Stimulated activated CD4-positive, alpha-beta T cell treated with anti-CD3 and anti-CD28 coated beads, Interleukin-1b, Interleukin-23, amount 100 ng/mL, for 4 hours (primary cell): ENCODE measurements at regions not wholly inside any gene's neighbourhood (a gene's known extent, or its start where the extent isn't known, plus 50 kb on each side); places are given as distances from the start of the nearest gene placed in this dataset.
"Not testable (repeated sequence)": the region's sequence is repeated elsewhere in the genome, so short reads cannot be mapped to it uniquely, and the experiment has no call there.

Experiments
- DNase-seq, 2 donors: peaks; one replicate each; pipeline ENCODE4 v3.0.0-alpha.2; 2020; ENCODE audit warnings: low read depth in 2 of 2

DNA sequence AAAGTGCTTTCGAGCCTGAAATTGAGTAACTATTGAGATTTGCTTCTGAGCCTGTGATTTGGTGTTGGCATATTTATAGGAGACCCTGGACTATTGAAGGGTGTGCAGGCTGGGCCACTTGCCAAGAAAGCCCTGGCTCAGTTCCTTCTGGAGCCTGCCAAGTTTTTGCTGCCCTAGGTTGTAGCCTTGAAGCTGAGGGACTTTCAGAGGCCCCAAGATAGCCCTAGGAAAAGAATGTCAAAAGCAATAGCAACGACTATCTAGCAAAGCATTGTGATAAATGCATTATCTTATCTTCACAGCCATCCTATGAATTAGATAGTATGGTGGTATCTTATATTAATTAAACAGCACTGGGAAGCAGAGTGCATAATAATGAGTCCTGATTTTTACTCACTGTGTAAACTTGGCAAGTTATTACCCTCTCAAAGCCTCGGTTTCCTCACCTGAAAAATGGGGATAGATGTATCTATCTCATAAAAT, 473.7 kb upstream of the PODXL start:
- no peak for DNase-seq

DNA sequence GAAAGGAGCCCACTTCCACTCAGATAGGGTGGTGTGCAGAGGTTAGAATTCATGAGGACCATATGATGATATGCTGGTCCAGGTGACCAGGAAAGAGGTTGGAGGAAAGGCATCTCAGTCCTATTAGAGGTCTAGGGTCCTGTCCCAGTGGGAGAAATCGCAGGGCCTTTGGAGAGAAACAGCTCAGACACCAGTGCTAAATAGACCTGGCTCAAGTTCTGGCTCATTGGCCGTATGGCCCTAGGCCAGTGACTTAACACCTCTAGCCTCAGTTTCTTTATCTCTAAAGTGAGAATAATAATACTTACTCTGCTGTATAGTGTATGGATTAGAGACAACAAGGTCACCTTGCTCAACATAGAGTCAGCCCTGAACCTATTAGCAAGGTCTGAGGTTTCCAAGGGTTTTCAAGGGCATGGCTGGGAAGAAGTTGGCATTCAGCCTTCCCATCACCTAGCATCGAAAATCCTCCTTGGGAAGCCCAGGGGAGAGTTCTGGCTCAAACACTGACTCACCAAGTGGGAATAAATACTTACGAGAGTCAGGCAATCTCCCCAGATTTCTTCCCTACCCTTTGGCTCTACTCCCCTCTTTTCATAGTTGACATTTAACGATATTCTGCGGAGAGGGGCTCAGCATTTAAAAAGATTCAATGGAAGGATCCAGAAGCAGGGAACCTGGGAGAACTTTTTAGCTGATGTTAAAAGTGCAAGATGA, 473.1 kb upstream of the PODXL start:
- DNase-seq, result no peak

GRCh38 chr7:132028144-132028920, 471.9 kb upstream of the PODXL start:
- no peak for DNase-seq

- no peak for DNase-seq
These were observed 467.9 kb upstream of the PODXL start for GRCh38 chr7:132024290-132024689.

GRCh38 chr7:132023466-132023865, 467.0 kb upstream of the PODXL start:
- no peak for DNase-seq

DNA sequence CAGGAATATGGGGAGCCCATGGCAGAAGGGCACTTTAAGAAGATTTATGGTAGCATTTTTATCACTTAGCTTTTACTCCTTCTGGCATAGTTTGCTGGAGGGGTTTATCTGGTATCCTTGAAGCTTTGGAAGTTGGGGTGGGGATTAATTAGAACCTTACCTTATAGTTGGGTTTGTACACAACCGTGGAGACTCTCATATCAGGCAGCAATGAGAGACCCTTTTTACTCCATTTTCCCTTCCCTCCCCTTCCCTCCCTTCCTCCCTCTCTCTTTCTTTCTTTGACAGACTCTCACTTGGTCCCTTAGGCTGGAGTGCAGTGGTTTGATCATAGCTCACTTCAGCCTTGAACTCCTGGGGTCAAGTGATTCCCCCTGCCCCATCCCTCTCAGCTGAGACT, 465.8 kb upstream of the PODXL start:
- no peak for DNase-seq

- DNase-seq, result no peak
These were observed 463.3 kb upstream of the PODXL start for GRCh38 chr7:132019703-132020102.

DNA sequence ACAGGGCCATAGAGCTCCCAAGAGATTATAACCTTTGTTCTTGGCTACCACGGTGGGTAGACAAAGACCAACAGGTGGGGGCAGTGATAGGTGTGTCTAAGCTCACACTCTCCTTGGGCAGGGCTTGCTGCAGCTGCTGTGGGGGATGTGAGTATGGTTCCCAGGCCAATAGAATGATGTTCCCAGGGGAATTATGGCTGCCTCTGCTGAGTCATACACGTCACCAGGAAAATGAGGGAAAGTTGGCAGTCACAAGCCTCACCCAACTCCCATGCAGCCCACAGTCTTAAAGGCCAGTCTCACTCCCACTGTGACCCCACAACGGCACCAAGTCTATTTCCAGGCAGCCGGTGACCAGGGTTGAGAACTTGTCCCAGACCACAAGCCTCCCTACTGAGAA, 453.4 kb upstream of the PODXL start:
- DNase-seq, result no peak

GRCh38 chr7:132004529-132004928, 448.1 kb upstream of the PODXL start:
- no peak for DNase-seq

DNA sequence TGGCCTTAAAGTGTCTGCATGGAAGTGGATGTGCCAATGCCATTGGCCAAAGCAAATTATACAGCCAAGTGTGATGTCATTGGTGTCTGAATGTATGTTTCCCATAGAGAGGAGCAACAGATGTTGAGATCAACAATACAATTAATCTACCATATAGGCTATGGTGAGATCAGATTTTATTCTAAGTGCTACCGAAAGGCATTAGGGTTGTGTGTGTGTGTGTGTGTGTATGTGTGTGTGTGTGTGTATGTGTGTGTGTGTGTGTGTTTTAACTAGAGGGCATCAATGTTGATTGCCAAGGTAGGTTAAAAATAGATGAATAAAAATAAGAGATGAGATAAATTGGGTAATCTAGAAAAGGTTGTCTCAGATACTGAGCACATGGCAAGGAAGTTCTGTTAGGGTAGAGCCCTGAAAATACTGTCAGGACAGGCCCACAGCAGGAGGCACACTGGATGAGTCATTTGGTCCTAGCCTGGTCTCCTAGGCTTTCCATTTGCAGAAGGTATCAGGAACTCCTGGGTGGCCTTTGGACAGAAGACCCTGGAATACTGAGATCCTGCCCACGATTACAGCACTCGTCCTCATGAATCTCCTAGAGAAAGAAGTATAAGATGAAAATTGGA, 446.0 kb upstream of the PODXL start:
- DNase-seq, result no peak

- no peak for DNase-seq
These were observed 444.7 kb upstream of the PODXL start for GRCh38 chr7:132001146-132001545.

DNA sequence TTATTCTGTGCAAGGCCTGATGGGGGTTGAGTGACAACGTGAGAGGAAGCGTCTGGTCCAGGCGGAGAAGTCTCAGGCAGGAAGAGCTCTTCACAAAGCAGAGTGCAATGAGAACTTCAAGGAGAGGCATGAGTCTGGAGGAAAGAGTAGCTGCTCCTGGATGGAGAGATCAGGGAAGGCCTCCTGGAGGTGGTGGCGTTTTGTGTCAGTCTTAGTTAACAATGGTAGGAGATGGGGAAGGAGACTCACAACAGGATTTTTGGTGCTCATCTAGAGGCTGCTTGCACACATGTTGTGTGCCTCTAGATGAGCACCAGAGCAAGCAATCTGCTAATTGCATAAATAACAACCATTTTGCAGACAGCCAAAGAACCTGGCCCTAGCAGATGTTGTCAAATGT, 442.8 kb upstream of the PODXL start:
- no peak for DNase-seq

DNA sequence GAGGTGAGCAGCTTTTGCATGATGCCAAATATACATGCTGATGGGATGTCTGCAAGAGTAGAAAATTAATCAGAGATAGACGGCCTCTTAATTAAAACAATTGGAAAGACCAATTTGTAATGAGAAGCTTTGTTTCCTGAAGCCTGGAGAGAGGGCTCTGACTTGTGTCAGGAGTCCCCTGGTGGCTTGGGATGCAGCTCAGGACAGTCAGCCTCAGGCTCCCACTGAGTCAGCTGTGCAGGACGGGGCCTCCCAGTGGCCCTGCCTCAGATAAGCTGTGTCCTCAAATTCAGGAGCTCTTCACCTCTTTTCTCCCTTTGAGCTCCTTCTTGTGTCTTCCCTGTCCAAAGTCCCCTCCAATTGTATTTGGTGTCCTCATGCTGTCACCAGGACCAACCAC, 438.9 kb upstream of the PODXL start:
- no peak for DNase-seq

DNA sequence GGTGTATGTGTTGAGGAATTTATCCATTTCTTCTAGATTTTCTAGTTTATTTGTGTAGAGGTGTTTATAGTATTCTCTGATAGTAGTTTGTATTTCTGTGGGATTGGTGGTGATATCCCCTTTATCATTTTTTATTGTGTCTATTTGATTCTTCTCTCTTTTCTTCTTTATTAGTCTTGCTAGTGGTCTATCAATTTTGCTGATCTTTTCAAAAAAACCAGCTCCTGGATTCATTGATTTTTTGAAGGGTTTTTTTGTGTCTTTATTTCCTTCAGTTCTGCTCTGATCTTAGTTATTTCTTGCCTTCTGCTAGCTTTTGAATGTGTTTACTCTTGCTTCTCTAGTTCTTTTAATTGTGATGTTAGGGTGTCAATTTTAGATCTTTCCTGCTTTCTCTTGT, 424.6 kb upstream of the PODXL start:
- DNase-seq, result not testable (repeated sequence)

GRCh38 chr7:131978118-131978517, 421.7 kb upstream of the PODXL start:
- not testable (repeated sequence) for DNase-seq

GRCh38 chr7:131976411-131976810, 420.0 kb upstream of the PODXL start:
- DNase-seq, result no peak

DNA sequence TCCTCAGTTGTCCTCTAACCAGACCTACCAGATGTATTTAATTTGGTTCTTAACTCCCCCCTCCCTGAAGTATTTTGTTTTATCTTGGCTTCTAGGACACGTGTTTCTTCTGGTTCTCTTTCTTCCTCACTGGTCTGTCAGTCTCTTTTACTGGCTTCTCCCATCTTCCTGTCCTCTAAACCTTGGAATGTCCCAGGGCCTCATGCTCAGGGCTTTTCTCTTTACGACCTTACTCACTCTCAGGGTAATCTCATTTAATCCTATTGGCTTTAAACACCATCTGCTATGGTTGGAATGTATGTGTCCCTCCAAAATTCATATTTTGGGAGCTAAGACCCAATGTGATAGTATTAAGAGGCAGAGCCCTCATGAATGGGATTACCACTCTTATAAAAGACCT, 418.2 kb upstream of the PODXL start:
- DNase-seq, result no peak

GRCh38 chr7:131972251-131972650, 415.8 kb upstream of the PODXL start:
- DNase-seq, result no peak

DNA sequence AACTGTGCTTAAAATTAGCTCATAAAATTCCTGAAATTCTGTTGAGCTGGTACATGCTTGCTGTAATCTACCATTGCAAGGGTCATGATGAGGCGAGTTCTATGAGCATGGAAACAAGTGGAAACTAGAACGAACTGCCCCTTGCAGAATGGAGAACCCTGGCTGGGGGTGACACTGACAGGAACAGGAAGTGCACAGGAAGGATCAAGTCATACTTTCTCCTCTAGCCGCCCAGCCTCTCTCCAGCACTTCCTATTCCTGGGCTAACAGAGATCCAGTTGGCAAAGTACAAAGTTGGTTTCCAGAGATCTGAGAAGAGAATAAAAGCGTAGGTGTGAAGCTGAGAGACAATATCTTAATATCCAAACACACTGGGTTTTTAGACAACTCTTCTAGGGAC, 414.2 kb upstream of the PODXL start:
- no peak for DNase-seq

- DNase-seq, result no peak
These were observed 413.1 kb upstream of the PODXL start for GRCh38 chr7:131969560-131969959.

- no peak for DNase-seq
These were observed 410.8 kb upstream of the PODXL start for GRCh38 chr7:131967216-131967730.

GRCh38 chr7:131964203-131964602, 407.8 kb upstream of the PODXL start:
- no peak for DNase-seq
